Keratinocyte (primary cell): ENCODE measurements at regions not wholly inside any gene's neighbourhood (a gene's known extent, or its start where the extent isn't known, plus 50 kb on each side); places are given as distances from the start of the nearest gene placed in this dataset.

Experiments used
- EZH2 ChIP-seq: IDR thresholded peaks from one replicate; pipeline ENCODE4 v1.6.1; 2012; ENCODE audit warnings: inconsistent platforms, mild to moderate bottlenecking, low read length, moderate library complexity
- TF ChIP-seq, protein P1 (sequence below), 3 experiments: IDR thresholded peaks in 1 of 3; conservative IDR thresholded peaks in 1 of 3; optimal IDR thresholded peaks in 1 of 3; 2 replicates in 2 of 3; 3 replicates in 1 of 3; pipeline versions ENCODE3 to v1.5.1; 2011; ENCODE audit warnings: low read length in 3 of 3, mild to moderate bottlenecking in 3 of 3, moderate library complexity in 2 of 3, control low read depth in 1 of 3, inconsistent platforms in 1 of 3; ENCODE audit not compliant: insufficient read depth in 2 of 3; ENCODE audit errors: extremely low read depth in 1 of 3

- TF ChIP-seq, protein P1, sequence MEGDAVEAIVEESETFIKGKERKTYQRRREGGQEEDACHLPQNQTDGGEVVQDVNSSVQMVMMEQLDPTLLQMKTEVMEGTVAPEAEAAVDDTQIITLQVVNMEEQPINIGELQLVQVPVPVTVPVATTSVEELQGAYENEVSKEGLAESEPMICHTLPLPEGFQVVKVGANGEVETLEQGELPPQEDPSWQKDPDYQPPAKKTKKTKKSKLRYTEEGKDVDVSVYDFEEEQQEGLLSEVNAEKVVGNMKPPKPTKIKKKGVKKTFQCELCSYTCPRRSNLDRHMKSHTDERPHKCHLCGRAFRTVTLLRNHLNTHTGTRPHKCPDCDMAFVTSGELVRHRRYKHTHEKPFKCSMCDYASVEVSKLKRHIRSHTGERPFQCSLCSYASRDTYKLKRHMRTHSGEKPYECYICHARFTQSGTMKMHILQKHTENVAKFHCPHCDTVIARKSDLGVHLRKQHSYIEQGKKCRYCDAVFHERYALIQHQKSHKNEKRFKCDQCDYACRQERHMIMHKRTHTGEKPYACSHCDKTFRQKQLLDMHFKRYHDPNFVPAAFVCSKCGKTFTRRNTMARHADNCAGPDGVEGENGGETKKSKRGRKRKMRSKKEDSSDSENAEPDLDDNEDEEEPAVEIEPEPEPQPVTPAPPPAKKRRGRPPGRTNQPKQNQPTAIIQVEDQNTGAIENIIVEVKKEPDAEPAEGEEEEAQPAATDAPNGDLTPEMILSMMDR (optimal IDR thresholded peaks at IDR 0.05 in 1 of 3, IDR thresholded peaks at IDR 0.05 in 1 of 3, conservative IDR thresholded peaks at IDR 0.05 in 1 of 3; ENCODE audit: extremely low read depth in 1 of 3, insufficient read depth in 2 of 3, low read length in 3 of 3), result no peak
- TF ChIP-seq EZH2, result no peak
Measured at GRCh38 chr13:84136582-84136981, 254.3 kb upstream of the SLITRK1 start.
